ENCODE measurements at regions not wholly inside any gene's neighbourhood (a gene's known extent, or its start where the extent isn't known, plus 50 kb on each side); places are given as distances from the start of the nearest gene placed in this dataset.
A peak's percentile ranks its signal among the peaks of the same experiment; 100 is the strongest.

DNA sequence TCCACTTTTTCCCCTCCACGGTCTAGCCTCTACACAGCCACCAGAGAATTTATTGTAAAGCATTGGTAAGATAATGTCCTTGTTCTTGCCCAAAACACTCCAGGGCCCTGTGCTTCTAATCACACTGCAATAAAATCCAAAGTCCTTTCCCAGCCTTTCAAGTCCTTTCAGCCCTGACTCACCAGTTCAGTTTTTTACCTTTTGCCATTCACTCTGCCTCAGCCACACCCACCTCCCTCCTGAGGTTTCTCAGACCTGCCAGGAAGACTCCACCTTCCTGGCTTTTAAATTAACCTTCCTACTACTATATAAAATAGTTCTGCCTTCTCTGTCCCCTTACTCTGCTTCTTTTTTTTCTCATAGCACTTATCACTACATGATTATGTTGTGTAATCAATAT is 91.0 kb upstream of the ARHGAP32 start:
- H3K4me2 ChIP-seq (ENCODE audit: insufficient read depth, low read length), result no peak overlapping the region
- peaks cover 4% of the 10 kb centered on the region for H3K79me2 ChIP-seq (ENCODE audit: insufficient read depth, low read length)
- H3K4me1 ChIP-seq (ENCODE audit: insufficient read depth, low read length), result peaks cover 16% of the 10 kb centered on the region
- H2AFZ ChIP-seq (ENCODE audit: low read length), result no peak overlapping the region
- H4K20me1 ChIP-seq (ENCODE audit: insufficient read depth, low read length), result peaks cover 4% of the 10 kb centered on the region
- no peak overlapping the region for H3K27ac ChIP-seq (ENCODE audit: low read depth, low read length)
- no peaks in the 10 kb centered on the region for H3K36me3 ChIP-seq (ENCODE audit: insufficient read depth, low read length)
- TF ChIP-seq, protein P1, sequence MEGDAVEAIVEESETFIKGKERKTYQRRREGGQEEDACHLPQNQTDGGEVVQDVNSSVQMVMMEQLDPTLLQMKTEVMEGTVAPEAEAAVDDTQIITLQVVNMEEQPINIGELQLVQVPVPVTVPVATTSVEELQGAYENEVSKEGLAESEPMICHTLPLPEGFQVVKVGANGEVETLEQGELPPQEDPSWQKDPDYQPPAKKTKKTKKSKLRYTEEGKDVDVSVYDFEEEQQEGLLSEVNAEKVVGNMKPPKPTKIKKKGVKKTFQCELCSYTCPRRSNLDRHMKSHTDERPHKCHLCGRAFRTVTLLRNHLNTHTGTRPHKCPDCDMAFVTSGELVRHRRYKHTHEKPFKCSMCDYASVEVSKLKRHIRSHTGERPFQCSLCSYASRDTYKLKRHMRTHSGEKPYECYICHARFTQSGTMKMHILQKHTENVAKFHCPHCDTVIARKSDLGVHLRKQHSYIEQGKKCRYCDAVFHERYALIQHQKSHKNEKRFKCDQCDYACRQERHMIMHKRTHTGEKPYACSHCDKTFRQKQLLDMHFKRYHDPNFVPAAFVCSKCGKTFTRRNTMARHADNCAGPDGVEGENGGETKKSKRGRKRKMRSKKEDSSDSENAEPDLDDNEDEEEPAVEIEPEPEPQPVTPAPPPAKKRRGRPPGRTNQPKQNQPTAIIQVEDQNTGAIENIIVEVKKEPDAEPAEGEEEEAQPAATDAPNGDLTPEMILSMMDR (IDR thresholded peaks at IDR 0.05; ENCODE audit: extremely low read depth, low read depth, low read length), result no peak
- no peaks in the 10 kb centered on the region for H3K27me3 ChIP-seq (ENCODE audit: insufficient read depth, low read length)
- no peak for DNase-seq (ENCODE audit: insufficient read length, low spot score, missing footprints)
- H3K4me3 ChIP-seq (ENCODE audit: insufficient read depth, low read length), result no peak overlapping the region
- no peaks in the 10 kb centered on the region for H3K9me3 ChIP-seq (ENCODE audit: low read depth, low read length)

DNA sequence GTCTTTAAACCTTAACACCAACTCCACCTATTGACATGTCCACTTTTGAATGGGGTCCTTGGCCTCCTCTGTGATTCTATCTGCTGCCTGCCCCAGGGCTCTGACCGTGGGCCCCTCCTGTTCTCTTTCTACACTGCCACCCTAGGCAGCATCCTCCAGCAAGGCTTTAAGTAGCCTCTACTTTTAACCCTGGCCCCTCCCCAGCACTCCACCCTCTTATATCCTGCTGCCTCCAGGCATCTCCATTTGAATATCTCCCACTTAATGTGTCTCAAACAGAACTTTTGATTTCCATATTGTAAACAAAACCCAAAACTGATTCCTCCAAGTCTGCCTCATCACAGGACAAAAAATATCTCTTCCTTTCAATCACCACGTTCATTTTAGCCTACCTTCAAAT is 90.5 kb upstream of the ARHGAP32 start:
- H3K4me2 ChIP-seq (ENCODE audit: insufficient read depth, low read length), result no peak overlapping the region
- no peak overlapping the region for H3K27ac ChIP-seq (ENCODE audit: low read depth, low read length)
- H3K79me2 ChIP-seq (ENCODE audit: insufficient read depth, low read length), result peaks cover 9% of the 10 kb centered on the region
- H3K36me3 ChIP-seq (ENCODE audit: insufficient read depth, low read length), result no peaks in the 10 kb centered on the region
- H3K9me3 ChIP-seq (ENCODE audit: low read depth, low read length), result no peaks in the 10 kb centered on the region
- H2AFZ ChIP-seq (ENCODE audit: low read length), result no peak overlapping the region
- no peak for DNase-seq (ENCODE audit: insufficient read length, low spot score, missing footprints)
- peaks cover 8% of the 10 kb centered on the region for H4K20me1 ChIP-seq (ENCODE audit: insufficient read depth, low read length)
- H3K27me3 ChIP-seq (ENCODE audit: insufficient read depth, low read length), result no peaks in the 10 kb centered on the region
- no peak overlapping the region for H3K4me3 ChIP-seq (ENCODE audit: insufficient read depth, low read length)
- TF ChIP-seq, protein P1 (IDR thresholded peaks at IDR 0.05; ENCODE audit: extremely low read depth, low read depth, low read length), result no peak
- peaks cover 21% of the 10 kb centered on the region for H3K4me1 ChIP-seq (ENCODE audit: insufficient read depth, low read length)

DNA sequence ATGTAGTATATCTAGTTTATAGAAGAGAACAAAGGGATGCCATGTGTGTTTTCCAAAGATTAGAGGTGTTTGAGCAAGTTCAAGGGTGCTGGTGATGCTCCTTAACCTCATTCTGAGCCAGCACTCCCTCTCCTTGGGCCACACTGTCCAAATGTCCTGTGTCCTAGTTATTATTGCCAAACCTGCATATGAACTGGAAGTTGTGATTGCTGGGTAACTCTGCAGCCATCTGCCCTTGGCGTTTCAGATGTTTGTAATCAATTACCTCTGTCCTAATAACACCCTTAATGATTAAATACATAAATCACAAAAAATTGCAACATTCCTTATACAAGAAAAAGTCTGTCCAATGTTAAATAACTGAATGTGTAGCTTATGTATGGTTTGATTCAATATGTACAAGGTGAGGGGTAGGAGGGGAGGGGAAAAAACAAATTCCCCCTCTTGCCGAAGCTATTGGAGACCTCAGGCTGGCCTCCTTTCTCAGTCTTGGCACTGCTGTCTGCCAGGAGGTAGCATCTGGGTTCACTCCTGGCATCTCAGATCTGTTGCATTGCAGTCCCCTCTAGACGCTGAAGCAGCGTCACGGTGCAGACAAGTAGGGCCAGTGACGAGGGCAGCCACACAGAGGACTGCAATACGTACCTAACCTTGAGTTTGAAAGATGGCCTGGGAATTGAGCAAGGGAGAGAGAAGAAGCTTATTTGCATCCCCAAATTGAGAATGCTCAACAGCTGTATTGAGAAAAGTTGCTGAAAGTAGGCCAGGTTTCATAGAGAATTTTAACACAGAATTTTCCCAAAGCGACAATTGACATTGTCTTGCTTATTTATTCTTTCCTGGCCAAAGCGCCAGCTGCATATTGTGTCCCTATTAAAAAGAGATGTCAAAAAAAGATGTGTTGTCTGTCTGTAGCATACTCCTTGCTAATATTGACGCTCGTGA is 89.6 kb upstream of the ARHGAP32 start:
- H3K27me3 ChIP-seq (ENCODE audit: insufficient read depth, low read length), result no peaks in the 10 kb centered on the region
- H3K36me3 ChIP-seq (ENCODE audit: insufficient read depth, low read length), result no peaks in the 10 kb centered on the region
- no peaks in the 10 kb centered on the region for H3K9me3 ChIP-seq (ENCODE audit: low read depth, low read length)
- H3K4me3 ChIP-seq (ENCODE audit: insufficient read depth, low read length), result no peak overlapping the region
- no peak overlapping the region for H2AFZ ChIP-seq (ENCODE audit: low read length)
- peaks cover 23% of the 10 kb centered on the region for H3K4me1 ChIP-seq (ENCODE audit: insufficient read depth, low read length)
- no peak for DNase-seq (ENCODE audit: insufficient read length, low spot score, missing footprints)
- peaks cover 17% of the 10 kb centered on the region for H4K20me1 ChIP-seq (ENCODE audit: insufficient read depth, low read length)
- TF ChIP-seq, protein P1 (IDR thresholded peaks at IDR 0.05; ENCODE audit: extremely low read depth, low read depth, low read length), result no peak
- no peak overlapping the region for H3K27ac ChIP-seq (ENCODE audit: low read depth, low read length)
- peaks cover 18% of the 10 kb centered on the region for H3K79me2 ChIP-seq (ENCODE audit: insufficient read depth, low read length)
- no peak overlapping the region for H3K4me2 ChIP-seq (ENCODE audit: insufficient read depth, low read length)

DNA sequence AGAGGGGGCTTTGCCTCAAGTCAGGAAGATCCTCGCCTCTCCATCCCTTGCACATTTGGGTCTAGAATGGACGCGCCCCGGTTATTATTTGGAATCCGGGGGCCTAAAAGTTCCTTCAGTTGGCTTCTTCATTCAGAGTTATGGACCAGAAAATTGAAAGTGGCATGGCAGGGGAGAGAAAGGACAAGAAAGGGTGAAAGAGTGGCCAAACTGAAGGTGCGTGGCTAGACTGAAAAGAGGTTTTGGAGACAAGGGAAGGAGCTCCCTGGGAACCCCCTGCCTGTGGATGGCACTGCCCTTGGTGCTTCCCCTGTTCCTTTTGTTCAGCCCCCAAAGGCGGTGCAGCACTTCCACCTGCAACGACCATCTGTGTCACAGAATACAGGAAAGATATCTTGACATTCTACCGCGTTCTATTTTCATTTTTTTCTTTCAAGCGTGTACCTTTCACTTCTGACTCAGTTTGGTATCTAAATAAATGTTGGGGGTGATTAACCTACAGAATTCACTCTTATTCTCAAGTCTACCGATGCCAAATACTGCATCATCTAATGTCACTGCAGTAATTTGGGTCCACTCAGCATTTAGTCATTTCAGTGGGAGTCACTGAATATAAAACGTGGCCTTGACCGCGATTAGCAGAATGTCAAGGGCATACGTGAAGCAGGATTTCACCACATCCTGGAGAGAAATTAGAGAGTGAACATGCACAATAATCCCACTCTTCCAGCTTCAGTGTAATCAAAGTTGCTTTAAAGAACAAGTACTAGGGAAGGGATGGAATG is 88.1 kb upstream of the ARHGAP32 start:
- H3K4me3 ChIP-seq (ENCODE audit: insufficient read depth, low read length), result peak overlapping the region; percentile 77
- H3K27ac ChIP-seq (ENCODE audit: low read depth, low read length), result peak overlapping the region; percentile 49
- TF ChIP-seq, protein P1 (IDR thresholded peaks at IDR 0.05; ENCODE audit: extremely low read depth, low read depth, low read length), result no peak
- DNase-seq (ENCODE audit: insufficient read length, low spot score, missing footprints), result peak; percentile 85
- H3K9me3 ChIP-seq (ENCODE audit: low read depth, low read length), result no peaks in the 10 kb centered on the region
- H3K4me1 ChIP-seq (ENCODE audit: insufficient read depth, low read length), result peaks cover 23% of the 10 kb centered on the region
- H3K27me3 ChIP-seq (ENCODE audit: insufficient read depth, low read length), result no peaks in the 10 kb centered on the region
- H4K20me1 ChIP-seq (ENCODE audit: insufficient read depth, low read length), result peaks cover 29% of the 10 kb centered on the region
- H3K36me3 ChIP-seq (ENCODE audit: insufficient read depth, low read length), result no peaks in the 10 kb centered on the region
- H3K4me2 ChIP-seq (ENCODE audit: insufficient read depth, low read length), result peak overlapping the region; percentile 90
- peaks cover 32% of the 10 kb centered on the region for H3K79me2 ChIP-seq (ENCODE audit: insufficient read depth, low read length)
- peak overlapping the region; percentile 97 for H2AFZ ChIP-seq (ENCODE audit: low read length)

Measured in osteoblast (primary cell).